ENCODE measurements at regions not wholly inside any gene's neighbourhood (a gene's known extent, or its start where the extent isn't known, plus 50 kb on each side); places are given as distances from the start of the nearest gene placed in this dataset.

GRCh38 chr11:92861634-92862033 lies 107.8 kb upstream of the MTNR1B start:
- Histone ChIP-seq H3K27ac (ENCODE audit: low read depth in 1 of 2, low read length in 1 of 2) (no peak overlapping the region), H3K9me3 (ENCODE audit: control insufficient read depth in 4 of 4, insufficient read depth in 3 of 4, low read length in 3 of 4) (no peaks in the 10 kb centered on the region), H3K27me3 (ENCODE audit: control insufficient read depth in 3 of 3, insufficient read depth in 3 of 3, low read length in 2 of 3) (no peaks in the 10 kb centered on the region), H3K4me3 (no peak overlapping the region), H3K4me1 (ENCODE audit: control insufficient read depth in 5 of 5, insufficient read depth in 5 of 5, low read length in 5 of 5) (peaks cover 0 to 54% (median 0%) of the 10 kb centered on the region in 5 donors), H3K36me3 (ENCODE audit: control insufficient read depth in 4 of 4, insufficient read depth in 4 of 4, low read length in 4 of 4) (peaks cover 0 to 11% (median 3%) of the 10 kb centered on the region in 4 donors), H3K9ac (ENCODE audit: insufficient read depth in 1 of 2, low read length in 2 of 2) (no peak overlapping the region)
- DNase-seq (peak in 2 of 3 donors; percentile 57 to 64), ATAC-seq (ENCODE audit: insufficient read depth, low FRiP score) (no peak)
- 47 to 73% methylated on average over 3 of the region's 3 CpGs for WGBS, 2 donors
- TF ChIP-seq, protein P1, sequence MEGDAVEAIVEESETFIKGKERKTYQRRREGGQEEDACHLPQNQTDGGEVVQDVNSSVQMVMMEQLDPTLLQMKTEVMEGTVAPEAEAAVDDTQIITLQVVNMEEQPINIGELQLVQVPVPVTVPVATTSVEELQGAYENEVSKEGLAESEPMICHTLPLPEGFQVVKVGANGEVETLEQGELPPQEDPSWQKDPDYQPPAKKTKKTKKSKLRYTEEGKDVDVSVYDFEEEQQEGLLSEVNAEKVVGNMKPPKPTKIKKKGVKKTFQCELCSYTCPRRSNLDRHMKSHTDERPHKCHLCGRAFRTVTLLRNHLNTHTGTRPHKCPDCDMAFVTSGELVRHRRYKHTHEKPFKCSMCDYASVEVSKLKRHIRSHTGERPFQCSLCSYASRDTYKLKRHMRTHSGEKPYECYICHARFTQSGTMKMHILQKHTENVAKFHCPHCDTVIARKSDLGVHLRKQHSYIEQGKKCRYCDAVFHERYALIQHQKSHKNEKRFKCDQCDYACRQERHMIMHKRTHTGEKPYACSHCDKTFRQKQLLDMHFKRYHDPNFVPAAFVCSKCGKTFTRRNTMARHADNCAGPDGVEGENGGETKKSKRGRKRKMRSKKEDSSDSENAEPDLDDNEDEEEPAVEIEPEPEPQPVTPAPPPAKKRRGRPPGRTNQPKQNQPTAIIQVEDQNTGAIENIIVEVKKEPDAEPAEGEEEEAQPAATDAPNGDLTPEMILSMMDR (IDR thresholded peaks at IDR 0.05; ENCODE audit: control extremely low read depth, extremely low read depth): no peak

DNA sequence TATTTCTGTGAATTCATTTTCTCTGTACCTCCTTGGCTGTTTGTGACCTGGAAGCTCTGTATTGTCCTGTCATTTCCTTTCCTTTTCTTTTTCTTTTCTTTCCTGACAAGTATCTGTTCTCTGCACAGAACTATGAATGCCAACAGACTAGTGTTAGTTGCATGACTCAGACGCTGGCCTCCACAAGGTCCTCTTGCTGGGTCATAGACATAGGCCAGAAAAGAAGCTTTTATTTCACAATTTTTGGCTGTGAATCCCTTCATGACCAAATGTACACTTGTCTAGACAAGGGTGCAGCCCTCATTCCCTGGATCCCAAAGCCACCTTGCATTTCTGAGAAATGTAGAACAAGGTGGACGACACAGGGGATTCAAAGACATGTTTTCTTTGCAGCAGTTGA lies 104.1 kb upstream of the MTNR1B start:
- no peak for DNase-seq
- TF ChIP-seq, protein P1 (IDR thresholded peaks at IDR 0.05; ENCODE audit: control extremely low read depth, extremely low read depth): no peak
- Histone ChIP-seq H3K27me3 (ENCODE audit: control insufficient read depth in 3 of 3, insufficient read depth in 3 of 3, low read length in 2 of 3) (no peaks in the 10 kb centered on the region), H3K9me3 (ENCODE audit: control insufficient read depth in 4 of 4, insufficient read depth in 3 of 4, low read length in 3 of 4) (no peaks in the 10 kb centered on the region), H3K27ac (ENCODE audit: low read depth in 1 of 2, low read length in 1 of 2) (no peak overlapping the region), H3K4me1 (ENCODE audit: control insufficient read depth in 5 of 5, insufficient read depth in 5 of 5, low read length in 5 of 5) (peaks cover 0 to 17% (median 0%) of the 10 kb centered on the region in 5 donors), H3K4me3 (no peak overlapping the region), H3K9ac (ENCODE audit: insufficient read depth in 1 of 2, low read length in 2 of 2) (no peak overlapping the region), H3K36me3 (ENCODE audit: control insufficient read depth in 4 of 4, insufficient read depth in 4 of 4, low read length in 4 of 4) (peaks cover 0 to 11% (median 3%) of the 10 kb centered on the region in 4 donors)
- 82 to 86% methylated on average over 2 of the region's 2 CpGs for WGBS, 2 donors
- no peak for ATAC-seq (ENCODE audit: insufficient read depth, low FRiP score)

DNA sequence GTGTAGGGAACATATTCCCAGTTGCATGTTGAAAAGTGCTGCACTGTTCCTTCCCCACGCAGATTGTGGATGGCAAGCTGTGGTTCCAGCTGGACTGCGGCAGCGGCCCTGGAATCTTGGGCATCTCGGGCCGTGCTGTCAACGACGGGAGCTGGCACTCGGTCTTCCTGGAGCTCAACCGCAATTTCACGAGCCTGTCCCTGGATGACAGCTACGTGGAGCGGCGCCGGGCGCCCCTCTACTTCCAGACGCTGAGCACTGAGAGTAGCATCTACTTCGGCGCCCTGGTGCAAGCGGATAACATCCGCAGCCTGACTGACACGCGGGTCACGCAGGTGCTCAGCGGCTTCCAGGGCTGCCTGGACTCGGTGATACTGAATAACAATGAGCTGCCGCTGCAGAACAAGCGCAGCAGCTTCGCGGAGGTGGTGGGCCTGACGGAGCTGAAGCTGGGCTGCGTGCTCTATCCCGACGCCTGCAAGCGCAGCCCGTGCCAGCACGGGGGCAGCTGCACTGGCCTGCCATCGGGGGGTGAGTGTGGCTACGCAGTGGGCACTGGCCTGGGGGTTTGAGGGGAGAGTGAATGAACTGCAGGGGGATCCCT lies 102.7 kb upstream of the MTNR1B start:
- no peak overlapping the region for H3K27ac ChIP-seq (ENCODE audit: low read depth in 1 of 2, low read length in 1 of 2)
- WGBS, 2 donors: 93 to 94% methylated on average over 38 of the region's 38 CpGs
- no peak overlapping the region for H3K4me3 ChIP-seq
- DNase-seq: no peak
- H3K9me3 ChIP-seq (ENCODE audit: control insufficient read depth in 4 of 4, insufficient read depth in 3 of 4, low read length in 3 of 4): no peaks in the 10 kb centered on the region
- H3K9ac ChIP-seq (ENCODE audit: insufficient read depth in 1 of 2, low read length in 2 of 2): no peak overlapping the region
- TF ChIP-seq, protein P1 (IDR thresholded peaks at IDR 0.05; ENCODE audit: control extremely low read depth, extremely low read depth): no peak
- peaks cover 0 to 12% (median 4%) of the 10 kb centered on the region in 4 donors for H3K36me3 ChIP-seq (ENCODE audit: control insufficient read depth in 4 of 4, insufficient read depth in 4 of 4, low read length in 4 of 4)
- peaks cover 0 to 6% (median 0%) of the 10 kb centered on the region in 5 donors for H3K4me1 ChIP-seq (ENCODE audit: control insufficient read depth in 5 of 5, insufficient read depth in 5 of 5, low read length in 5 of 5)
- no peak for ATAC-seq (ENCODE audit: insufficient read depth, low FRiP score)
- H3K27me3 ChIP-seq (ENCODE audit: control insufficient read depth in 3 of 3, insufficient read depth in 3 of 3, low read length in 2 of 3): no peaks in the 10 kb centered on the region

All from lung (tissue), 11 donors.